ENCODE measurements at regions not wholly inside any gene's neighbourhood (a gene's known extent, or its start where the extent isn't known, plus 50 kb on each side); places are given as distances from the start of the nearest gene placed in this dataset.

- Histone ChIP-seq H2AFZ (ENCODE audit: low read length) (no peak overlapping the region), H2BK20ac (ENCODE audit: low read depth, low read length, poor library complexity, severe bottlenecking) (no peak overlapping the region), H3K18ac (ENCODE audit: insufficient read length, low read depth, low read length) (no peak overlapping the region), H2AK5ac (ENCODE audit: insufficient read length, low read length) (no peak overlapping the region), H3K4me2 (ENCODE audit: insufficient read depth, insufficient read length, low read length) (no peak overlapping the region), H3K27ac (ENCODE audit: insufficient read length, low read depth, low read length) (no peak overlapping the region), H2BK120ac (ENCODE audit: low read depth, low read length, poor library complexity, severe bottlenecking) (no peak overlapping the region), H3K79me2 (ENCODE audit: insufficient read depth, low read length) (no peaks in the 10 kb centered on the region), H2BK12ac (ENCODE audit: insufficient read length, low read depth, low read length) (no peak overlapping the region), H2BK15ac (ENCODE audit: low read depth, low read length) (no peak overlapping the region), H3K4ac (ENCODE audit: low read depth, low read length) (no peak overlapping the region), H3K9me3 (ENCODE audit: control insufficient read depth, low read depth, low read length) (no peaks in the 10 kb centered on the region), H3K79me1 (ENCODE audit: insufficient read depth, low read depth, low read length, poor library complexity, severe bottlenecking) (no peaks in the 10 kb centered on the region), H3K14ac (ENCODE audit: insufficient read depth, low read length) (no peak overlapping the region), H3K23me2 (ENCODE audit: insufficient read length, low read depth, low read length, poor library complexity, severe bottlenecking) (no peaks in the 10 kb centered on the region), H3K56ac (ENCODE audit: insufficient read length, low read depth, low read length) (no peak overlapping the region), H3K4me1 (ENCODE audit: insufficient read depth, low read length) (no peaks in the 10 kb centered on the region), H3K27me3 (ENCODE audit: insufficient read depth, low read length) (no peaks in the 10 kb centered on the region), H4K20me1 (ENCODE audit: control insufficient read depth, insufficient read depth, insufficient read length) (no peaks in the 10 kb centered on the region), H2BK5ac (ENCODE audit: insufficient read length, low read length) (no peak overlapping the region), H4K91ac (ENCODE audit: insufficient read length, low read depth, low read length) (no peak overlapping the region), H4K8ac (replicated peaks; ENCODE audit: insufficient read length, low read depth, low read length) (no peak overlapping the region), H3K23ac (ENCODE audit: insufficient read length, low read depth, low read length) (no peak overlapping the region), H3K9ac (ENCODE audit: extremely low read depth, insufficient read length, low read length) (no peak overlapping the region), H4K5ac (ENCODE audit: insufficient read length, low read depth, low read length) (no peak overlapping the region), H3T11ph (ENCODE audit: low read length) (no peak overlapping the region)
- no peak for DNase-seq
- Mint-ChIP-seq H3K9me3 (no peaks in the 10 kb centered on the region; a peak in 2 of 5 replicates), H3K36me3 (ENCODE audit: insufficient read depth in 1 of 3, low read depth in 3 of 3) (no peaks in the 10 kb centered on the region), H3K4me1 (no peaks in the 10 kb centered on the region), H3K27me3 (ENCODE audit: low read depth) (no peaks in the 10 kb centered on the region), H3K27ac (no peak overlapping the region), H3K4me3 (no peak overlapping the region)
- WGBS (ENCODE audit: extremely low coverage, insufficient read length, low lambda C conversion rate): no CpG with 5 or more reads among the region's 3 CpGs
- no peak for TF ChIP-seq CTCF (conservative IDR thresholded peaks at IDR 0.05)
These were observed 392.5 kb downstream of the MAN2A1 start for GRCh38 chr5:110082194-110082593.

Data from H9 (cell line).